GM12864 (cell line): ENCODE measurements at regions not wholly inside any gene's neighbourhood (a gene's known extent, or its start where the extent isn't known, plus 50 kb on each side); places are given as distances from the start of the nearest gene placed in this dataset.

Experiments
- DNase-seq: peaks from one replicate; pipeline ENCODE4 v3.0.0-alpha.2; 2011; ENCODE audit warnings: low read depth
- H3K4me3 ChIP-seq: 2 replicates; pipeline ENCODE4 v1.5.1; 2011; ENCODE audit warnings: mild to moderate bottlenecking, low read depth, low read length, control low read depth
- TF ChIP-seq, protein P1 (sequence below): IDR thresholded peaks from 2 replicates; pipeline ENCODE4 v1.5.1; 2011; ENCODE audit warnings: low read depth, mild to moderate bottlenecking, moderate library complexity, low read length, control low read depth, inconsistent platforms; ENCODE audit errors: missing control alignments

DNA sequence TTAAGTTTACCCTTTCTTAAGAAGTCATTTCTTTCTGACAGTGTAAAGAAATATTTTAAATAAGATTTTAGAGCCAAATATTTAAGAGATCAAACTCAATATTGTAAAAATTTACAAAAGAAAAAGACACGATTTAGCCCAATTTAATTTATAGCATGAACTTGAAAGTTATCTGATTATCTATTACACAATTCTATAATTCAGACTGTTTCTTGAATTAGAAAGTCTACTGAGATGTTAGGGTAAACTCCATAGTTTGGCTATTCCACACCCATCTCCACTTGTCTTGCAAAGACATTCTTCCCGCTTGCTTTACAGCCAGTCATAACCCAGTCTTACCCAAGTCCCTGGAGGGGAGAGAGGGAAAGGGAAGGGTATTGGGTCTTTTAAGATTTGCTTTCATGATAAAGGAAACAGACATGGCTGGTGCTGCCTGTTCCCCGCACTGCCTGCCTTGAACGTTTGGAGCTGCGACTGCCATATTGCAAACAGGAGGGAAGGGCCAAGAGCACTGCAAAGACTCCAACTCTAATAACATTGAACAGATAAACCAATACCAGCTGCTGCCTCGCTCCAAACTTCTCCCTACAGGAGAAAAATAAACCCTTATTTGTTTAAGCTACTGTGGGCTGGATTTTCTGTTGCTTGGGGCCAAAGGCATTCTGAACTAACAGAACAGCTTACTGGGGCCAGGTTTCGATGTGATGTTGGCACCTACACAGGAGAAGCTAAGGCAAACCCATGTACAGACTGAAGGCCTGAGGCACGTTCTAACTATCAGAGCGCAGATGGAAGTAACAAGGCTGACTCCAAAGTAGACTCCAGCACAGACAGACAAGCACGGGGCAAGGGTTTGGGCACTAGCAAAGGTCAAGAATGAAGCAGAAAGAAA, 552.3 kb upstream of the JARID2 start:
- DNase-seq, result no peak
- TF ChIP-seq, protein P1, sequence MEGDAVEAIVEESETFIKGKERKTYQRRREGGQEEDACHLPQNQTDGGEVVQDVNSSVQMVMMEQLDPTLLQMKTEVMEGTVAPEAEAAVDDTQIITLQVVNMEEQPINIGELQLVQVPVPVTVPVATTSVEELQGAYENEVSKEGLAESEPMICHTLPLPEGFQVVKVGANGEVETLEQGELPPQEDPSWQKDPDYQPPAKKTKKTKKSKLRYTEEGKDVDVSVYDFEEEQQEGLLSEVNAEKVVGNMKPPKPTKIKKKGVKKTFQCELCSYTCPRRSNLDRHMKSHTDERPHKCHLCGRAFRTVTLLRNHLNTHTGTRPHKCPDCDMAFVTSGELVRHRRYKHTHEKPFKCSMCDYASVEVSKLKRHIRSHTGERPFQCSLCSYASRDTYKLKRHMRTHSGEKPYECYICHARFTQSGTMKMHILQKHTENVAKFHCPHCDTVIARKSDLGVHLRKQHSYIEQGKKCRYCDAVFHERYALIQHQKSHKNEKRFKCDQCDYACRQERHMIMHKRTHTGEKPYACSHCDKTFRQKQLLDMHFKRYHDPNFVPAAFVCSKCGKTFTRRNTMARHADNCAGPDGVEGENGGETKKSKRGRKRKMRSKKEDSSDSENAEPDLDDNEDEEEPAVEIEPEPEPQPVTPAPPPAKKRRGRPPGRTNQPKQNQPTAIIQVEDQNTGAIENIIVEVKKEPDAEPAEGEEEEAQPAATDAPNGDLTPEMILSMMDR, result no peak
- no peak overlapping the region for H3K4me3 ChIP-seq

DNA sequence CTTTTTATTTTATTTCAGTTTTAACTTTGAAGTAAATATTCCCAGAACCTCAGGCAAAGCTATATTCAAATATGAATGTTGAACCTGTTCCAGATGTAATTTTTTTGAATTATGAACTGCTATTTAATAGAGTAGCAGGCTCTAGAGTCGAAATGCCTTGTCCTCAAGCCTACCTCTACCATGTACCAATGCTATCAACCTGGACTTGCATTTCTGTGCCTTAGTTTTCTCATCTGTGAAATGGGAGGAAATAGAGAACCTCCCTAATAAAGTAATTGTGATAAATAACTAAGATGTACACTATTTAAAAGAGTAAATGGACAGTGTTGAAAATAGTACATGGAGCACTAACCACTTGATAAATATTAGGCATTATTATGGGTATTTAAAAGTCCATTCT, 551.6 kb upstream of the JARID2 start:
- H3K4me3 ChIP-seq, result no peak overlapping the region
- DNase-seq, result no peak
- TF ChIP-seq, protein P1, result no peak

DNA sequence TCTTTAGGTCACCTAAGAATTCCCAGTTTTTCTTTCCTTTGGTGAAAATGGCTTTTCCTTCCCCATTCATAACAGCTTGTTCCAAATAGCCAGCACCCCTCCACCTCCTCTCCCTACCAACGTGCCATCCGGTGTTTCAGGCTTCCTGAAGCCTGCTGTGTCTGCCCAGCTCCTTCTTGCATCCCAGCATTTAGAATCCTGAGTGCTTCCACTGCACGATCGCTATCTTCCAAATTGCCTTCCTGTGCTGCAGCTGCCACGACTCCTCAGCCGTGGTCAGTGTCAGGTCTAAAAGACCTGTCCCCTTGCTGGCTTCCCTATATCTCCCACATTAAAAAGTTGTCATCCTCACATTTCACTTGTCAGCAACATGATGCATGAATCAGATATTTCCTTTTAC, 550.3 kb upstream of the JARID2 start:
- TF ChIP-seq, protein P1, result no peak
- no peak overlapping the region for H3K4me3 ChIP-seq
- no peak for DNase-seq

DNA sequence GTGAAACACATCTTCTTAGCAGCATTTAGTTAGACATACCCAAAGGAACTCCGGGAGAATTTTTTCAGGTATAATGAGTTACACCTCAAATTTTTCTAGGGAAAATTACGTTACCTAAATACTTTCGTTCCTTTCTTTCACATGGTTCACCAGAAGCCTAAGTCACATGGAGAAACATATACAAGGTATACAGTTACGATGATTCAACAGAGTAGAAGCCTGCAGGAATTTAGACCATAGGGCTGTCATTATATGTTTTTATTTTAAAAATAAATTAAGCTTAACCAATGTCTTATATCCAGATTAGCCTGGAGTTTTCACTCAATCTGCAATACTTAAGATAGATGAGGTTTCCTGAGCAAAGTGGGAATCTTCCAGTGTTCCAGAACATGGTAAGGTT, 549.5 kb upstream of the JARID2 start:
- TF ChIP-seq, protein P1, result no peak
- DNase-seq, result no peak
- H3K4me3 ChIP-seq, result no peak overlapping the region

DNA sequence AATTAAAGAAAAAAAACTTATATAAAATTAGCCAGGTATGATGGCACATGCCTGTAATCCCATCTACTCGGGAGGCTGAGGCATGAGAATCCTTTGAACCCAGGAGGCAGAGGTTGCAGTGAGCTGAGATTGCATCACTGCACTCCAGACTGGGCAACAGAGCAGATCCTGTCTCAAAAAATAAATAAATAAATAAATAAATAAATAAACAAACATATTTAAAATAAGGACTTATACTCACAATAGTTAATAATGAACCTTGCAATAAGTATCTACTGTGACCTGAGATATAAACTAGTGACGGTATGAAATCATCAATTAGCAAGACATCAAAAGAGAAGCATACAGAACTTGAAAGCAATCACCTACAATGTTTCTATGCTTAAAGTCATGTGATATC, 548.4 kb upstream of the JARID2 start:
- TF ChIP-seq, protein P1, result no peak
- no peak for DNase-seq
- H3K4me3 ChIP-seq, result no peak overlapping the region

DNA sequence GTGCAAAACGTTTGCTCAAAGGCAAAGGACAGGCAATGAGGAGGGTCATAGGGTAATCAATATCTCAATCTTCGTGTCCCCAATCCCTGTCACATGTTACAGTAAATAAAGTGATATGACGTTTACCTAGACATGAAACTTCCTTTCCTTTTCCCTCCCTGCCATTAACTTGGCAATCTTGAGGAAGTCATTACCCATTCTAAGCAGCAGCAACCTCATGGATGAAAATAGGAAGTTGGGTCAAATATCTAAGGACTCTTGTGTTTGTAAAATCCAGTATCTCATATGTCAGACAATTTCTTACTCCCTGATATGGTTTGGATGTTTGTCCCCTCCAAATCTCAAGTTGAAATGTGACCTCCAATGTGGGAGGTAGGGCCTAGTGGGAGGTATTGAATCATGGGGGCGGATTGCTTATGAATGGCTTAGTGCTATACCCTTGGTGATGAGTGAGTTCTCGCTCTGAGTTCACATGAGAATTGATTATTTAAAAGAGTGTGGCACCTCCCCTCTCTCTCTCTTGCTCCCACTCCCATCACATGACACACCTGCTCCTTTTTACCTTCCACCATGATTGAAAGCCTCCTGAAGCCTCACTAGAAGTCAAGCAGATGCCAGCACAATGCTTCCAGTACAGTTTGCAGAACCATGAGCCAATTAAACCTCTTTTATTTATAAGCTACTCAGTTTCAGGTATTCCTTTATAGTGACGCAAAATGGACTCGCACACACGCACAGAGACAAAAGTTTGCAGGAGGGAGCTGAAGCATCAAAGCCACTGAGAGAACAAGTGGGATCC, 545.9 kb upstream of the JARID2 start:
- no peak overlapping the region for H3K4me3 ChIP-seq
- TF ChIP-seq, protein P1, result no peak
- DNase-seq, result no peak

DNA sequence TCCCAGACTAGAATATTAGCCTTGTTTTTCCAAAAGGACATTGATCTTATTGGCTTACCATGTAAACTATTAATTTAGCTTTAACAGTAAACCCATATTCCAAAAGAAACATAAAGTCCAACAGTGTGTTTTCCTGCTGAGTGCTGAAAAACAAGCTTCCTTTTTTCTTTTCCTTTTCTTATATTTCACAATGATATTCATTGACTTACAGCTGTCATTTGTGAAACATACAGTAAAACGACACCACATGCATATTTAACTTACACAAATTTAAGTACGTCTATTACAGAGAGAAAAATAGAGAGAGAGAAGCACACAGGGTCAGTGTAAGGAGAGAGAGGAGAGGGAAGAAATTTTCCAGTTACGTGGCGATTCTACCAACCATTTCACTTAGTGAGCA, 543.9 kb upstream of the JARID2 start:
- H3K4me3 ChIP-seq, result no peak overlapping the region
- DNase-seq, result no peak
- TF ChIP-seq, protein P1, result no peak
